ENCODE measurements at regions not wholly inside any gene's neighbourhood (a gene's known extent, or its start where the extent isn't known, plus 50 kb on each side); places are given as distances from the start of the nearest gene placed in this dataset.
A peak's percentile ranks its signal among the peaks of the same experiment; 100 is the strongest.

DNA sequence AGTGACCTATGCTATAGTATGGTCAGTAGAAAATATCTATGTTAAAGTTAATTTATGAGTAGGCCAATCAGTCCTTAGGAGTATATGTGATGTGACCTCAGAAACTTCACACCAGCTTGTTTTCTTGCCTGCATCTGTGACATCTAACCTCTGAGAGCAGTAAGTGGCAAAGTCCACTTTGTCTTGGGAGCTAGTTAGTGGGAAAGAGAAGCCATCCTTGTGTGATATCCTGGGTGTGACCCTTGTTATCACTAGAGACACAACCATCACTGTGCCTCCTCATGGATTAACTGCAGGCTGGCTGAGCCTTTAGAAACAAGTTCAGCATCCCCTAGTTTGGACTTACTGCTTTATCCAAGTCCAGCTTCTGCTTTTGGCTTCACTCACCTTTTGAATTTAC lies 170.6 kb upstream of the STXBP6 start:
- Histone ChIP-seq H3K27ac (ENCODE audit: poor library complexity, severe bottlenecking) (no peak overlapping the region), H3K36me3 (ENCODE audit: low read depth) (no peaks in the 10 kb centered on the region), H3K4me3 (ENCODE audit: severe bottlenecking) (no peak overlapping the region), H3K9me3 (ENCODE audit: severe bottlenecking) (no peaks in the 10 kb centered on the region), H3K4me1 (ENCODE audit: insufficient read depth, poor library complexity, severe bottlenecking) (no peaks in the 10 kb centered on the region), H3K27me3 (ENCODE audit: insufficient read depth, poor library complexity, severe bottlenecking) (peaks cover 45% of the 10 kb centered on the region)
- TF ChIP-seq CTCF (IDR thresholded peaks at IDR 0.05; ENCODE audit: poor library complexity, severe bottlenecking) = no peak
- DNase-seq (ENCODE audit: low spot score) = no peak
- no peak for ATAC-seq (ENCODE audit: low read depth)

DNA sequence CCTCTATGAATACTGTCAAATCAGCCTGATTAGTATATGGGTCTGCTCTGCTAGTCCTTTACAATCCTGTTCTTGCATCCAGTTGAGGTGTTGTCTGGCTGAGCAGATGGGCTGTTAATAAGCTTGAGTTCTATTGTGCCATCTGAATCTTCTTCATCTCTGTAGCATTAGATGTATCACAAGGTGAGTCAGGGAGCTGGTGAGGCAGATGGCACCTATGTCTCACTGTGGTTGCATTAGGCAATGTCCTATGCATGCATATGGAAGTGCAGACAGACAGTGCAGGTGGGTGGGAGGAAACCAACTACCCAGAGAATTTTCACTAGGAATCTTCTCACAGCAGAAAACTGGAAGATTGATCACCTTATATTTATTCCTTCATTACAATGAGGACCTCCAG lies 165.7 kb upstream of the STXBP6 start:
- Histone ChIP-seq H3K27me3 (ENCODE audit: insufficient read depth, poor library complexity, severe bottlenecking) (peaks cover 25% of the 10 kb centered on the region), H3K4me1 (ENCODE audit: insufficient read depth, poor library complexity, severe bottlenecking) (no peaks in the 10 kb centered on the region), H3K36me3 (ENCODE audit: low read depth) (no peaks in the 10 kb centered on the region), H3K4me3 (ENCODE audit: severe bottlenecking) (no peak overlapping the region), H3K27ac (ENCODE audit: poor library complexity, severe bottlenecking) (no peak overlapping the region), H3K9me3 (ENCODE audit: severe bottlenecking) (no peaks in the 10 kb centered on the region)
- peak; percentile 68 for ATAC-seq (ENCODE audit: low read depth)
- TF ChIP-seq CTCF (IDR thresholded peaks at IDR 0.05; ENCODE audit: poor library complexity, severe bottlenecking) = no peak
- no peak for DNase-seq (ENCODE audit: low spot score)

DNA sequence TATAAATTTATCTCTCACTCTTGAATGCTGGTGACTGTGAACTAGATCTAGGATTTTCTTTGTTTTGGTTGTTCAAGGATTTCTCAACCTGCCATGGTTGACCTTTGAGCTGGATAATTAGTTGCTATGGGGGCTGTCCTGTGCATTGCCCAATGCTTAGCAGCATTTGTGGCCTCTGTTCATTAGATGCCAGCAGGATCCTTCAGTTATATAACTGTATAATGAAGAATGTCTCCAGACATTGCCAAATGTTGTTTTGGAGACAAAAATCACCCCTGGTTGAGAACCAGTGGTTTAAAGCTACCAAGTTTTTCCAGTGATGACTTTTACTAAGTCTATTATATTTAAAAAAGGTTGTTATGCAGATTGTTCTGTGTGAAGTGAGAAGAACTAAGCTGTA lies 147.9 kb upstream of the STXBP6 start:
- H3K27me3 ChIP-seq (ENCODE audit: insufficient read depth, poor library complexity, severe bottlenecking) = peaks cover 10% of the 10 kb centered on the region
- no peak for TF ChIP-seq CTCF (IDR thresholded peaks at IDR 0.05; ENCODE audit: poor library complexity, severe bottlenecking)
- H3K4me1 ChIP-seq (ENCODE audit: insufficient read depth, poor library complexity, severe bottlenecking) = no peaks in the 10 kb centered on the region
- H3K27ac ChIP-seq (ENCODE audit: poor library complexity, severe bottlenecking) = no peak overlapping the region
- H3K4me3 ChIP-seq (ENCODE audit: severe bottlenecking) = no peak overlapping the region
- ATAC-seq (ENCODE audit: low read depth) = no peak
- no peak for DNase-seq (ENCODE audit: low spot score)
- H3K36me3 ChIP-seq (ENCODE audit: low read depth) = no peaks in the 10 kb centered on the region
- H3K9me3 ChIP-seq (ENCODE audit: severe bottlenecking) = no peaks in the 10 kb centered on the region

DNA sequence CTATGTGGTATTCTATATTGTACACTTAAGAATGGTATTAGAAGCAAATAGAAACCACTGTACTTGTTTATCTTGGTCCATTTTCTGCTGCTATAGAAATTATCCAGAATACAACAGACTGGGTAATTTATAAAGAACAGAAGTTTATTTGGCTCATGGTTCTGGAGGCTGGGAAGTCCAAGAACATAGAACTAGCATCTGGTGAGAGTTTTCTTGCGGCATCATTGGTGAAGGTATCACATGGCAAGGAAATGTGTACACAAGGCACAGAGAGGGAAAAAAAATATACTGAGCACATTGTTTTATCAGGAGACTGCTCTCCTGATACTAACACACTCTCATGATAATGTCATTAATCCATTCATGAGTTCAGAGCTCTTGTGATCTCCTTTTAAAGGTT lies 130.3 kb upstream of the STXBP6 start:
- Histone ChIP-seq H3K4me3 (ENCODE audit: severe bottlenecking) (no peak overlapping the region), H3K9me3 (ENCODE audit: severe bottlenecking) (no peaks in the 10 kb centered on the region), H3K27ac (ENCODE audit: poor library complexity, severe bottlenecking) (no peak overlapping the region), H3K27me3 (ENCODE audit: insufficient read depth, poor library complexity, severe bottlenecking) (no peaks in the 10 kb centered on the region), H3K4me1 (ENCODE audit: insufficient read depth, poor library complexity, severe bottlenecking) (peaks cover 24% of the 10 kb centered on the region), H3K36me3 (ENCODE audit: low read depth) (no peaks in the 10 kb centered on the region)
- DNase-seq (ENCODE audit: low spot score) (no peak), ATAC-seq (ENCODE audit: low read depth) (no peak)
- TF ChIP-seq CTCF (IDR thresholded peaks at IDR 0.05; ENCODE audit: poor library complexity, severe bottlenecking) = no peak

DNA sequence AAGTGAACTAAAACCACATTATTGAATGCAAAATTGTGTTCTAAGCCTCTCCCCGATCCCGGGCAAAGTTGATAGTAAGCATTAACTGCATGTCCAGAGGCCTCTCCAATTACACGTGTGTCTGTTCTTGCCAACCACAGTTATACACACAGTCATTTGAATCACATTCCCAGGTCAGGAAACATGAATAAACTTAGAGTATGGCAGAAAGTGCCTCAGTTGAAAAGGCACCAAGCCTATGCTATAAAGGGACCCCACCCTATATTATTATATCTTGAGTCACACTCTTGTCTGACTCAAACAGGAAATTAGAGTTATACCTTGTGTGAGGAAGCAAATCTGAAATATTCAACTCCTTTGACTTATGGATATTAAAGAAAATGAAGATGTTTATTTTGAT lies 128.3 kb upstream of the STXBP6 start:
- Histone ChIP-seq H3K9me3 (ENCODE audit: severe bottlenecking) (no peaks in the 10 kb centered on the region), H3K36me3 (ENCODE audit: low read depth) (no peaks in the 10 kb centered on the region), H3K4me3 (ENCODE audit: severe bottlenecking) (no peak overlapping the region), H3K27ac (ENCODE audit: poor library complexity, severe bottlenecking) (peak overlapping the region; percentile 76), H3K4me1 (ENCODE audit: insufficient read depth, poor library complexity, severe bottlenecking) (peaks cover 24% of the 10 kb centered on the region), H3K27me3 (ENCODE audit: insufficient read depth, poor library complexity, severe bottlenecking) (no peaks in the 10 kb centered on the region)
- no peak for TF ChIP-seq CTCF (IDR thresholded peaks at IDR 0.05; ENCODE audit: poor library complexity, severe bottlenecking)
- peak; percentile 98 for ATAC-seq (ENCODE audit: low read depth)
- DNase-seq (ENCODE audit: low spot score) = no peak

All from RWPE2 (cell line).